Right hindlimb (tissue), 1 donor: ENCODE measurements at regions not wholly inside any gene's neighbourhood (a gene's known extent, or its start where the extent isn't known, plus 50 kb on each side); places are given as distances from the start of the nearest gene placed in this dataset.

Source experiments
- DNase-seq: peaks from one replicate; pipeline ENCODE4 v3.0.0-alpha.2; 2018

GRCh38 chr6:170483413-170483812, 69.7 kb downstream of the PSMB1 start:
- DNase-seq, result no peak

- peak; percentile 35 for DNase-seq
Measured at GRCh38 chr6:170480050-170480692, 72.9 kb downstream of the PSMB1 start.

DNA sequence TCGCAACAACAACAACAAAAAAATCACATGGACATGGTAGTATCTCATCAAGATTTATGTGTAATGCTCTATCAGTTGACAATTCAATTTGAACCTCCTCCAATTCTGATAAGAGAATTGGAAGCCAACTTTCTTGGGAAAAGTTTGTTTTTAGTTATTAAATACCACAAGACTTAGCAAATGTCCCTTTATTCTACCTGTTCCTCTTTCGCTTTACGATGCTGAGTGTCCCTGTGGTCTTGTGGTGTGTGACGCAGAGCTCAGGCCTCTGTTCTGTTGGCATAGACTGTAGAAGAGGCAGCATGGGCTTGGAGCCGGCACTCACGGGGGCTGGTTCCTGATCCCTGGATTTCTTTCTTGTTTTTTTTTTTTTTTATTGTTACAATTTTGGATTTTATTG, 76.7 kb downstream of the PSMB1 start:
- no peak for DNase-seq

- DNase-seq, result no peak
Measured at GRCh38 chr6:170475118-170475517, 78.0 kb downstream of the PSMB1 start.

GRCh38 chr6:170473801-170474200, 79.3 kb downstream of the PSMB1 start:
- no peak for DNase-seq

- DNase-seq, result peak; percentile 72
Measured at GRCh38 chr6:170473301-170473717, 79.8 kb downstream of the PSMB1 start.

- DNase-seq, result no peak
Measured at GRCh38 chr6:170471491-170471890, 81.6 kb downstream of the PSMB1 start.

DNA sequence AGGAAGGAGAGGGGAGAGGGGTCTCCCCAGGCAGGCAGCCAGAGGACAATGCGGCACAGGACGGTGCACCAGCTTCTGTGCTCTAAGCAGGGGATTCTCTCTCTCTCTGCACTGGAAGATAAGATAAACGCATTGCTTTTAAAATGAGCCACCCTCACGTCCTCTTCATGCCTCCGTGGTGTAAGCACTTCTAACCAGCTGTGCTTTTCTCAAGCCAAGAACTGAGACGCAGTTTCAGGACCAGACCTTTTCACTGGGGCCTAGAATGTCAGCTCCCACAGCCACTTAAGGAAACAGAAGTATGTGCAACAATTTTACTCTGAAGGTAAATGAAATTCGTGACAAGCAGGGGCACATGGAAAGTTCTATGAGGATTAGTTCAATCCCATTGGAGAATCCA, 82.4 kb downstream of the PSMB1 start:
- no peak for DNase-seq

DNA sequence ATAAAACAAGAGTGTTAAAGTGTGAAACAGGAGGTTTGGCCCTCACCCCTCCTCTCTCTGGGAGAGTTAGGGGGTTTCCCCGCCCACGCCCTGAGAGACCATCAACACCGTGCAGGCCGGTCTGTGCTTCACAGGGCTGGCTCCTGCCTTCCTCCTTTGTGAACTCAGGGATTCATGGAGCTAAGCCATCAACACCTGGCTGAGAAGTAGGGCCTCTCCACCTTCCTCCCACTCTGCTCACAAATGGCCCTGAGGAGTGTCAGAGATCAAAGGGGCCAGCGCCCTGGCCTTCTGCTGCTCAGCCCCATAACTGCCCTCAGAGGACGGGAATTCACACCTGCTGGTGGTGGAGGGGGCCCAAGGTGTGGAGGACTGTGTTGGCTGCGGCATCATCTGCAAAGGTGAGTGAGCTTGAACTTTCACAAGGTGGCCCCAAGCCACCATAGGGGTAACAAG, 88.6 kb downstream of the PSMB1 start:
- DNase-seq, result no peak

DNA sequence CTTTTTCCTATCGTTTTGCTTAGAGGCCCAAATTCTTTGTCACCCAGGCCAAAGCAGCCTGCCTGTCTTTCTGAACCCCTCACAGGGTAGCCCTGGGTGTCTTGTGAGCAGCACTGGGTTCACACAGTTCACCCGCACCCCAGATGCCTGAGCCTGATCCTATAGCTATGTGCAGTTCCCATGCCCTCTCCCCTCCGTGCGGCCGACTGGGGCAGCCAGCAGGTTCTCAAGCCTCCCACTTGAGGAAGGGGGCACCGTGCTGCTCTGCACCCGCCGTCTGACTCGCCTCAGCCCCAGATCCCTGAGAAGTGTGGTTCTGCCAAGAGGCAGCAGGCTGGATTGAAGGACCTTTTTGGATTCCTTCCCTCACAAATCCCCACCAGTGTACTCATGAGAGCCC, 89.0 kb downstream of the PSMB1 start:
- no peak for DNase-seq

DNA sequence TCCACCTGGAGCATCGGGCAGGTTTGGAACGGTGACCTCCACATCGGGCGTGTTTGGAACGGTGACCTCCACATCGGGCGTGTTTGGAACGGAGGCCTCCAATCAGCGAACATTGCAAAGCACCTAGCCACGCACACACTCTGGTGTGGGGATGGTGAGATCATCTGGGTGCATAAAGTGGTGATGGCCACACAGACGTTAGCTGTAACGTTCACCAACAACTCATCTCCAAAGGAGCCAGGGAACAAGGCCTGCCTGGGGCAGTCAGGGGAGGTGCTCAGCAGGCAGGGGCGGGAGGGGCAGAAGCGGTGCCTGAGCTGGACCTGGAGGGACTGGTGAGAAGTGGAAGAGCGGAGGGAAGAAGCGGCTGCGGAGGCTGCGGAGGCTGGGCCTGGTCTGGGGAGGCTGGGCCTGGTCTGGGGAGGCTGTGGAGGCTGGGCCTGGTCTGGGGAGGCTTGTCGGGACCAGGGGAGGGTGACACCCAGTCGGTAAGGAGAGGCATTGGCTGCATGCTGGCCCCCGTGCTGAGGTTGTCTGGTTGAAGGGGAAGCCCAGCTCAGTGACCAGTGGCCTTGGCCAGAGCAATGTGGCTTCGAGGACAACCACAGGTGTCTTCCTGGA, 89.9 kb downstream of the PSMB1 start:
- DNase-seq, result no peak

GRCh38 chr6:170462366-170463020, 90.6 kb downstream of the PSMB1 start:
- no peak for DNase-seq

DNA sequence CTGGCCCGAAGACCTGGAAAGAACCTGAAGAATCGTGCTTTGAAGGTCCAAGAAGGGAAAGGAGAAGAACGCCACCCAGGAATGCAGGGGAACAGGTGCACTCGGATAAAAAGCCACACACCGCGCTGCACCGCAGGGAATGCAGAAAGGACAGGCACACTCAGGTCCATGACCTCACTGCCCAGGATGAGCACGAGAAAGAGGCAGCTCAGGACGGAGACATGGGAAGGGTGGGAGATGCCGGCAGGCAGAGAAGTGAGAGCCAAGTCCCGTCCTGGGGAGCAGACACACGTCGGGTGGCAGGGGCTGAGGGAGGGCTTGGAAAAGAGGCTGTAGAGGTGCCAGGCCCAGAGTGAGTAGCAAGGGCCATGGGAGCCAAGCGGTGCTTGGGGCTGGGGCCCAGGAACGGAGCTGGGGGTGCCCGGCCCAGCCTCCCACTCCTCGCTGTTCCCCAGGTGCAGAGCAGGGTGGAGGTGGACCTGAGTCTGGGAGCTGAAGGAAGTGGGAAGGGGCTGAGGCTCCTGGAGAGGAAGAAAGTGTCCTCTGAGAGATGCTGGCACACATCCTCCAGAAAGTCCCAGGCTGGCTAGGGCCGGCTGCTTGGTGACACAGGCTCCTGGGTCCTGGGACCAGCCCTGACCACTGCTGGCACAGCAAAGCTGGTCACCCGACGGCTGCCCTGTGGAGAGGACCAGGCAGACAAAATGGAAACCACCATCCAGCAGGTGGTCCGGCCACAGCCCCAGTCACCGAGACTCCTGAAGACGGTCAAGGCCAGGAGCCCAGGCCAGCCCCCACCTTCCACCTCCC, 91.3 kb downstream of the PSMB1 start:
- DNase-seq, result no peak

DNA sequence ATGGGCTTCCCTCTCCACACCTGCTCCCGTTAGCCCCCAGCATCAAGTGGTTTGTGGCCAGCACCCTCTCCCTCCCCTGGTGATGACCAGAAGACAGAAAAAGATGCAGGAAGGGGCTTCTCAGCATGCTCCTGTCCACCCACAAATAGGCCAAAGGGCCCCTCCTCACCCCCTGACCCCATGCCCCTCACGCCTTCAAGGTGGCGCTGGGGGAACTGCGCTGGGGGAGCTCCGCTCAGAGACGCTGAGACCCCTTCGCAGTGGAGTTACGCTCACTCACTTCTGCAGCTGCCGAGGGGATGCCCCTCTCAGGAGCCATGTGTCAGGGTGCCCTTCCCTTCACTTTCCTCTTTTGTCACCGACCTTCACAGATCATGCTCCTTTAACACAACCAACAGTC, 92.0 kb downstream of the PSMB1 start:
- no peak for DNase-seq

GRCh38 chr6:170460641-170461040, 92.5 kb downstream of the PSMB1 start:
- no peak for DNase-seq

- no peak for DNase-seq
Measured at GRCh38 chr6:170459451-170459850, 93.7 kb downstream of the PSMB1 start.

DNA sequence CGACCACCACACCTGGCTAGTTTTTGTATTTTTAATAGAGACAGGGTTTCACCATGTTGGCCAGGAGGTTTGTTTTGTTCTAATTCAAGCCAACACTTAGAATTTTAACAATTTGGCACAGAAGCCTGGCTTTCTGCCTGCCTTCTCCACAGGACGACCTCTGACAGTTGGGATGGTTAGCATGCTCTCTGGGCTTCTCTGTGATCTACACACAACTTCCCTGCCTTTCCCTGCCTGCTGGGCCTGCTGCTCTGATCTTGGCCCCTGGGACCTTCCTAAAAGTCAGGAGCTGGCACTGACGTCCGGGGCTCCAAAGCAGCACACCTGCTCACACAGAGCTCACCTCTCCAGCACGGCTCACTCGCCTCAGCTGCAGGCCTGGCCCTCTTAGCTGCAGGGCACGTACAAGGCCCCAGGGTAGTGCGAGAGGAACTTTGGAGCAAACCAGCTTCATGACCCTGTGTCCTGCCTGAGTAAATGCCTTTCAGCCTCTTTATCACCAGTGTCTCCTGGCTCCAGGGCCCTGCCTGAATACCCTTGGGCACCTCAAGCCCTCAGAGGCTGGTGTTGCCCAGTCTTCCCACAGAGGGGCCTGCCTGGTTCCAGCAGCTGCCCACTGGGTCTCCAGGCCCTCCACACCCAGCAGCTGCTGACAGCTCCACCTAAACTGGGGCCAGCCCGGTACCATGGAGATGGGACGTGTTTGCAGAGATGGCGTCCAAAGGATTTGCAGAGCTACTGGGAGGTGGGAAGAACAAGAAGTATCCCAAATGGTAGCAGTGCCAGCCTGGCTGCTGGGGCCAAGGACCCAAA, 96.0 kb downstream of the PSMB1 start:
- DNase-seq, result no peak
